GM04503 (cell line): ENCODE measurements at regions not wholly inside any gene's neighbourhood (a gene's known extent, or its start where the extent isn't known, plus 50 kb on each side); places are given as distances from the start of the nearest gene placed in this dataset.
"Not testable (repeated sequence)": the region's sequence is repeated elsewhere in the genome, so short reads cannot be mapped to it uniquely, and the experiment has no call there.

Source experiments
- DNase-seq: peaks from one replicate; pipeline ENCODE4 v3.0.0-alpha.2; 2012; ENCODE audit warnings: low read depth

DNA sequence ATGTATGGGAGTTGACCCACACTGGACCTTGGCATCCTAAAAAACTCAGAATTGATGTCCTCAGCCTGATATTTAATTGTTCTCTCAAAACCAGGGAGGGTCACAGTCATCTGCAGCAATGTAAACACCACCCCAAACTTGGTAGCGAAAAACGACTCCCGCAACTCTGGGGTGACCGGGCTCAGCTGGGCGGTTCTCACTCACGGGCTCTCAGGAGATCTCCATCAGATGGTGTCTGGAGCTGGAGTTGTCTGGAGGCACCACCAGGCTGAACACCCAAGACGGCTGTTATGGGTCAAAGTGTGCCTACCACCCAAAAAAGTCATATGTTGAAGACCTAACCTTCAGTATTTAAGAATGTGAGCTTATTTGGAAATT, 50.9 kb upstream of the NXT1 start:
- no peak for DNase-seq

DNA sequence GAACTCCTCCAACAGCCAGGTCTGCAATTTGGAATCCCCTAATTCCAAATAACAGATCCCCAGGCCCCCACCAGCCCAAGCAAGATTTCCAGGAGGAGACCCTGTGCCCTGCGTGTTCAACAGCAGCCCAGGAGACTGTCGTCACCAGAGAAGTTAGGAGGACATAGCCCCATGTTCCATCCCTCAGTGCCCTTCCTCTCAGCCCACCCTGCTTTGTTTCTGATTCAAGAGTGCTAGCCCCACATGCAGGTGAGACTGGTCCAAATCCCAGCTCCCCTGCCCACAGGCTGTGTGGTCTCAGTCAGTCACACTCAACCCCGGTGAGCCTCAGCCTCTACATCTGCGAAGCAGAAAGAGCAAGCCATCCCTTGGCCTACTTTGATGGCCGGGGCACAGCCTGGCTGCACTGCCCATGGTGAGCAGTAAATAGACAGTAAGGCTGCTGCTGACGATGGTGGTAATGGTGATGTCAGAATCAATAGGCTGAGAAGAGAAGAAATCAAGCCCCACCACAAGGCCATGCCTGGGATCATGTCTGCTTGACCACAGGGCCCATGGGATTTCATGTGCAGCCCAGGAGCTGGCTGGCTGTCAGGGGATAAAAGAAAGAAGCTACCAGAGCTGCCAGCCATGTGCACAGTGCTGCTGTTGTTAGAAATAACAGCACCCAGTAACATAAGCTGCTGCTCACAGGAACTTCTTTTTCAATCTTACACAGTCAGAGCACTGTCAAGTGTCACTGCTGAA, 51.5 kb upstream of the NXT1 start:
- DNase-seq: no peak

DNA sequence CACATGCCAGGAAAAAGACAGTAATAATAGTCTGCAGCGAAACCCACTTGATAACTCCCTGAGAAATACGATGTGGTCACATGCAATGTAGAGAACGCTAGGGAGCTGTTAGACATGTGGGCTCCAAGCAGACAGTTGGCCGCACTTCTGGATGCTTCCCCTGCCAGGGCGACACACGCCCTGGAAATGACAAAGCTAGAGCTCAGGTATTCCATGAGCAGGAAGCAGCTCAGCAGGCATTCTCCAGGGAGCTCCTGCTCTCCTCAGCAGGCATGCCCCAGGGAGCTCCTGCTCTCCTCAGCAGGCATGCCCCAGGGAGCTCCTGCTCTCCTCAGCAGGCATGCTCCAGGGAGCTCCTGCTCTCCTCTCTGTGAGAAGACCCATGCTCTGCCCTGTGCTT, 52.4 kb upstream of the NXT1 start:
- no peak for DNase-seq

DNA sequence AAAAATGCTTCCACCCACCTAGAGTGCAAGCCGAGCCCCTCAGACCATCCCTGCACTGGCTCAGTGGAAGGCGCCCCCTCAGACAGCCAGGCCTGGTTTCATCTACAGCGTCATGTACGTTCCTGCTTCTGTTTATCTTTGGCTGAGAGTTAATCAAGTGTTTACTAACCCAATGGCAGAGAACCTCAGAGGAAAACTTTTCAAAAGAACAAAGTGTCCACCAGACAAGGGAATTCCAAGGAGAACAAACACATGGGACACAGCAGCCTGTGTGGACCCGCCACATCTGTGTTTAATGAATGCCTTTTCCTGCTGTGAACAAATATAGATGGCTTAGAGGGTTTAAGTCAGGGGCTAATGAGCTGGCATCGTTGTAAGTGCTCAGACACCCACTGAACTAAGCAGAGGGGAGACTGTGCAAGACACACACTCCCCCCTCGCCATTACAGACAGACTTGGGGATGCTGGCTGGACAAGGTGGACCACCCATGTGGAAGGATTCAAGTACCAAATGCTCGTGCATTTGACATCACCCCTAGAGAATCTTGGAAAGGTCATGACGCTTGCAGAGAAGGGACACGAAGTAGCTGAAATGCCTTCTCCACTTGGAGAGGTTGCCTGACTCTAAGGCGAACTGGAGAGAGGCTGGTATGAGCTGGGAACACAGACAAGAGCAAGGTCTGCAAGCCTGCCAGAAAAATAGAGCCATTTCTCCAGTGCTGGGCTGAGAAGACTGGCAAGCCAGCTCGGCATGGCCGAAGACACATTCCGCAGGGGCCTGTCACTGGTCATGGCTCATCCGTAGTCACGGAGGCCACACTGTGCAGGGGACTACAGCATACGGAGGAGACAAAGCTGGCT, 53.5 kb upstream of the NXT1 start:
- DNase-seq: peak; percentile 33

DNA sequence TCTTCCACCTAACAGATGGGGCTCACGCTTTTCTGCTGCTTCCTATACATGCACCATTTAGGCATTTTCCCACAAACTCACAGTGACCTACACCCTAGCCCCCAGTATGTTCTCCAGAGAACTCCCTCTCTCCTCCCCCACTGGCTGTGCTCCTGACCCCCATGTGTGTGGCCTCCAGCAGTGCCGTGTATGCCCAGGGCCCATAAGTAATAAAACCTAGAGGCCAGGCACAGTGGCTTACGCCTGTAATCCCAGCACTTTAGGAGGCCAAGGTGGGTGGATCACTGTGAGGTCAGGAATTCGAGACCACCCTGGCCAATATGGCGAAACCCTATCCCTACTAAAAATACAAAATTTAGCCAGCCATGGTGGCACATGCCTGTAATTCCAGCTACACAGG, 54.7 kb upstream of the NXT1 start:
- no peak for DNase-seq

DNA sequence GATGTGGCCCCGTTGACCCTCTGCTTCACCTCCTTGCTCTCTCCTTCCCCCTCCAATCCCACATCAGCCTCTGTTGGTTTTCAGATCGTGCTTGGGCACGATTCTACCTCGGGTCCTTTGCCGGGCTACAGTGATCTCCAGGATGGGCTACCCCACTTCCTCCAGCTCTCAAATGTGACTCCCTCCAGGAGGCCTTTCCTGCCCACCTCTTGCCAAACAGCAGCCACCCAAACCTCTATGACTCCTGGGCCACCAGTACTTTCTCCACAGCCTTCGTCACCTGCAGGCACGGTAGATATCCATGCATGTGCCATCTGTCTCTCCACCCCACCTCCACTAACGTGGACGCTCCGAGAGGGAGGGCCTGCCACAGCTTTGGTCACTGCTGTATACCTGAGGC, 55.9 kb upstream of the NXT1 start:
- no peak for DNase-seq

DNA sequence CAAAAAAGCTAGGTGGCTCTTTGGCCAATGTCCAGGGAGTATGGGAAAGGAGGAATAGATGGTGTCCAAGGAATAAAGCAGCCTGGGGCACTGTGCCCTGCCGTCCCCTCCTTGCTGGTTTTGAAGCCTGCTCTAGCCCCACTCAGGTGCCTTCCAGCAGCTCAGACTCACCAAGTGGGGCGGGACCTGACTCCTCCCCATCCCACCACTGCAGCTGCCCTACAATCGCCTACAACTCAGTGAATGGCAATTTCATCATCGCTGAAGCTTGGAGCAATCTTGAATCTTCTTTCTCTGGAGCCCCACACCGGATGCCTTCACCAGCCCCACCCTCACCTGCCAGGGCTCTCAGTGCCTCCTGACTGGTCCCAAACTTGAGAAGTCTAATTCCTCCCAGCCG, 56.4 kb upstream of the NXT1 start:
- DNase-seq: no peak

DNA sequence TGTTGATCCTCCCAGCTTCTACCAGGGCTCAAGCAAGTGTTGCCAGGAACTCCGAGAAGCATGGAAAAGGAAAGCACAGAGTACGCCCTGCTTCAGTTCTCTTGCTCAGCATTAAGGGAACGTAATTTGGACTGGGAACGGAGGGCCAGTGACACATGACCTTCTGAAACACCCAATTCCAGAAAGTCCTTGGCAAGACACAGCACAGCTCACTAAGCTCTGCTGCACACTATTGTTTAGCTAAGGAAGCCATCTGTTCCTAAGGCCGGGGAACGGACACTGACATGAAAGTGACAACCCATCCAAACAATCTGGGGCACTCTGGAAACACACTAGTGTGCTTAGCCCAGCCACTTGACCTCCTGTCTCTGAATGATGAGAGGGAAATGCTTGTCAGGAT, 56.9 kb upstream of the NXT1 start:
- DNase-seq: no peak

DNA sequence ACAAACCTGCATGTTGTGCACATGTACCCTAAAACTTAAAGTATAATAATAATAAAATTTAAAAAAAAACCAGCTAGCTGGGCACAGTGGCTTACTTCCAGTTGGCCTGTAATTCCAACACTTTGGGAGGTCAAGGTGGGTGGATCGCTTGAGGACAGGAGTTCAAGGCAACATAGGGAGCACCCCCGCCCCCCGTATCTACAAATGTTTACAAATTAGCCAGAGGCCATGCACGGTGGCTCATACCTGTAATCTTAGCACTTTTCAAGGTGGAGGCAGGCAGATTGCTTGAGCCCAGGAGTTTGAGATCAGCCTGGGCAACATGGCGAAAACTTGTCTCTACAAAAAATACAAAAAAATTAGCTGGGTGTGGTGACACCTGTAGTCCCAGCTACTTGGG, 58.3 kb upstream of the NXT1 start:
- DNase-seq: not testable (repeated sequence)

DNA sequence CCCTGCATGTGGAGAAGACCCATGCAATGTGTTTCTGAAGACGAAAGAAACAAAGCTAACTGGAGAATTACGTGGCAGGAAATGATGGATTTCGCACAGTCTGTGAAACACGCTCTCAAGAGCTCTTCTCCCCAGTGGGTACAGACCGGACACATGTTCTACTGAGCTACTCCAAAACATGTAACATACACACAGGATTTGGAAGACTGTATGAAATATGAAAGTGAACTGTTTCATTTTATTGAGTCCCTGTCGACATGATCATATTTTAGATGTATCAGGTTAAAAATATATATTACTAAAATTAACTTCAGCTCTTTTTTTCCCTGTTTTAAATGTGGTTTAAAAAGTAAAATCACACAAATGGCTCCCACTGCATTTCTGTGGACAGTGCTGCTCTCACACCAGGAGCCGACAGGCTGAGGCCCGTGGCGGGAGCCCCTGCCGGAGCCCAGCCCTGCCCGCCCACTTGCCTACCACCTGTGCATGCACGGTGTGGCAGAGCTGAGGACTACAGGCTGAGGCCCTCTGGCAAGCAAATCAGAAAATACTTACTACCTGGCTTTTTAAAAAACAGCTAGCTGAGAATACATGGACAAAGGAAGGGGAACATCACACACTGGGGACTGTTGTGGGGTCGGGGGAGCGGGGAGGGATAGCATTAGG, 58.9 kb upstream of the NXT1 start:
- no peak for DNase-seq

DNA sequence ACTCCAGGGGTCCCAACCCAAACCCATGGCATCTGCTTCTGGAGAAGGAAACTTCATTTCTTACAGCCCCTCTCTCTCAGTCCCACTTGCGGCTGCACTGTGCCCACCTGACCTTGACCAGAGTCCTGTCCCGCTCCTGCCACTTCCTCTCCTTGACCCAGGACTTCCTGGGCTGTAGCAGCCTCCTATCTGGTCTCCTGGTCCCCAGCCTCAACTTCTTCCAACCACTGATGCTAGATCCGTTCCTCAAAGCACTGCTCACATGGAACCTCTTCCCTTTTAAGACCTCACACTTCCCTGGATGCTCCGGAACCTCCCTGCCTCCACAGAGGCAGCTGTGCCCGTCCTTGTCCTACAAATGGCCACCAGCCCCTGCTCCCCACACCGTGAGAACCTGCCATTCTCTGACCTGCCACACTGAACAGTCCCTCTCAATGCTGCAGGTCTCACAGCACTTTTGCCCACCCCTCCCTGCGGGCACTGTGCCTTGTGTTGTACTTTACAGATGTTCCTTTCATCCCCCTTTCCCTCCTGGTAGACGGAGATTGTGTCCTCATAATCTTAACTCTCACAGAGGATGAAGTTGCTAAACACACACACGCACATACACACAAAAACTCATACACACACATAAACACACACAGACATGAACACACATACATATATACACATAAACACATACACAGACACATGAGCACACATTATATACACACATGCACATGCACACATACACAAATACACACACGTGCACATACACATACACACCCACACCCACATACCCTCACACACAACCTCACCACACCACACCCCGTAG, 59.6 kb upstream of the NXT1 start:
- no peak for DNase-seq

DNA sequence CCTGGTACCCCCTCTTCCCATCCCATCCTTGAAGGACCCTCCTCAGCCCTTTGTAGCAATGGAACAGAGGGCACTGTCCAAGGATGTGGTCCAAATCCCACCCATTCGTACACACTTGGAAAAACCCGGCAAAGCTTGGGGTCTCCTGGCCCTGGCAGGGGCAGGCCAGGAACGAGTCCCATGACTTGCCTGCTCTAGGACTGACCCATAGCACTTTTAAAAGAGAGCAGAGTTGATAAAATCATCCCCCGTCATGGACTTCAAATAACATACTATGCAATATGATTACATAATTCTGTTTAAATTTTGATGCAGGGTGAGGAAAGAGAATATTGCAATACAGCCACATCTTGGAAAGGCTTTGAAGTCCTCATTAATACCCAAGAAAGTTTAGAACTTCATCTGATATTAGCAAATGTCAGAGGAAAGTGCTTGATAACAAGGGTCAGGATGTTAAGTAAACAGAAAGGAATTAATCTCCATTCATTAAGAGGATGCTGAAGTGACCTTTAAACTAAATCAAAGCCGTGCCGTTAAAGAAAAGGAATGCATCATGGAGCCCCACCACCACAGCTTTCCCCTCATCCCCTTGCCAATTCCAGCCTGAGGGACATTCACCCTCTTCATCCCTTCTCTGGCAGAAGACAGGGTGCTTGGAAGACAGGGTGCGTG, 60.7 kb upstream of the NXT1 start:
- no peak for DNase-seq

DNA sequence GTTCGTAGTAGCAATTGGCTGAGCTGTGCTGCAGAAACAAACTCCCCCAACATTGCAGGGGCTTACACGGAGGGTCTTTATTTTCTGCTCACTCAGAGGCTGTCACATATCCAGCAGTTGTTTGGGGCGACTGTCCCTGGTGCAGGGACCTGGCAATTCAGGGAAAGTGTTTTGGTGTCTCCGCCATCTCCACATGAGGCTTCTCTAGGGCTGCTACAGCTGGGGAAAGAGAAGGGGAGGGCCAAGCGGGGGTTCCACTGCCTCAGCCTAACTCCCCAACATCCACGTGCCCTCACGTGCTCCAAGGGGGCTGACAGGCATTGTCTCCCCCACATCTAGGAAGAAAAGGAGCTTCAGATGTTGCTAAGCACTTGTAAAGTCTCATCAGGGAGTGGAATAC, 61.3 kb upstream of the NXT1 start:
- no peak for DNase-seq

DNA sequence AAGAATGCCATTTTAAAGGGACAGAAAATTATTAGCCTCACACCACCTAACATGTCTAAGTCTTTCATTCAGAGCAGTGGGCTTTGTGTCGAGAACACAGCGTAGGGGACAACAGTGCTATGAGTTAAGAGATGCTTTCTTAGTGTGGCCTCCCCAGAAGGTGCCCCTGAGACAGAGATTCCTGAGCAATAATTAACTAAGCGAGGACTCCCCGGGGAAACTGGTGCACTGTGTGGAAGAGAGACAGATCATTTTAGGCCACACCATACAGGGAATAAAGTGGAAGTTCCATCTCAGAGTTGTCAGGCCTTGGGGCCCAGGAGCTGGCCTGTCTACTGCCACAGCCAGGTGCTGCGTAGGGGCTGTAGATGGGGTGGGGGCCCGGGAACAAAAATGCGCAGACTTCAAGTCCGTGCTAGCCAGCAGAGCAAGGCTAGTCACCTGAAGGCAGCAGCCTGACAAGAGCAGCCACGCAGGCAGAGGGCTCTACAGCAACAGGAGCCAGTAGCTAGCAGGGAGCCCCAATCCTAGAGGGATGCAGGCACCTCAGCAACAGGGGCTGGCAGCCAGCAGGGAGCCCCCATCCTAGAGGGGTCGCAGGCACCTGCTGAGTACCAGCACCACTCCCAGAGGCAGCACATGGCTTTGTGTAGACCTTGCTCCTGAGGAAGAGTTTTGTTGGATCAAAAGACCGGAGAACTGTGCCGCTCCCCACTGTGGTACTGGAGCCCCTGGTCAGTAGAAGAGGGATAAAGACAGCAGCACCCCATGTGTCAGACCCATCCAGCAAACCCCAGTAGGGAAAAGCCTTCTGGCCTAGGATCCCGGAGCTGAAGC, 63.0 kb upstream of the NXT1 start:
- DNase-seq: no peak

DNA sequence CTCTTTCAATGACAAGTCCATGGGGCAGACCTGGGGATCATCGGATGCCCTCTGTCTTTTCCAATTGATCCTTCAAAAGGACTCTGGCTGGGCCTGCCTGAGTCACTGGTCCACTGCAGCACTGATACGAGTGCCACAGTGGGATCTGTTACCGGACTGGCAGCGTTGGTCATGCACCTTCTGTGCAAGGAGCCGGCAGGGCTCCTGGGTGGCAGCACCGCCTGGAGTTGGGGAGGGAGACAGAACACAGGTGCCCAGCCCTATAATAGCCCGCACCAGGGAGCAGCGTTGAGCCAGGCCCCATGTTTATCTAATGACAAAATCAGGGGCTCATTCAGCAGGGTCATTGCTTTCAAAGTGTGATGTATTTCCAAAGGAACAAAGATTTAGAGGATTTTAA, 64.2 kb upstream of the NXT1 start:
- no peak for DNase-seq

DNA sequence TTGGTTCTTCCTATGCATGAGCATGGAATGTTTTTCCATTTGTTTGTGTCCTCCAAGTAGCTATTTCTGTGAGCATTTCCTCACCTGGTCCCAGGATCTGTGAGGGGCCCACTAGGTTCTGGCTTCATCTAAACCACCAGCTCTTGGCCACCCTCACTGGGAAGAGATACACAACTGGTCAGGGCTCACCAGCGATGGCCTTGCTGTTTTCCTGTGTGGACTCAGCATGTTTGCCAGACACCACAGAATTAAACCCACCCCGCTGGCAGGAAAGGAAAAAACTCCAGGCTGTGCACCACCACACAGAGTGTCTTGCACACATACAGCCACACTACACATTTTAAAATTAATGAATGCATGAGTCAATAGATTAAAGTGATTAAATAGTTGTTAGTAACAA, 65.1 kb upstream of the NXT1 start:
- no peak for DNase-seq

DNA sequence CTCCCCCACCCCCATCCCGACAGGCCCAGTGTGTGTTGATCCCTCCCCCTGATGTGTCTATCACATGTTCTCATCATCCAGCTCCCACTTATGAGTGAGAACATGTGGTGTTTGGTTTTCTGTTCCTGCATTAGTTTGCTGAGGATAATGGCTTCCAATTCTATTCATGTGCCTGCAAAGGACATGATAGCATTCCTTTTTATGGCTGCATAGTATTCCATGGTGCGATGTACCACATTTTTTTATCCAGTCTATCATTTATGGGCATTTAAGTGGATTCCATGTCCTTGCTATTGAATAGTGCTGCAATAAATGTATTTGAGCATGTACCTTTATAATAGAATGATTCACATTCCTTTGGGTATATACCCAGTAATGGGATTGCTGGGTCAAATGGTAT, 66.6 kb upstream of the NXT1 start:
- DNase-seq: no peak

DNA sequence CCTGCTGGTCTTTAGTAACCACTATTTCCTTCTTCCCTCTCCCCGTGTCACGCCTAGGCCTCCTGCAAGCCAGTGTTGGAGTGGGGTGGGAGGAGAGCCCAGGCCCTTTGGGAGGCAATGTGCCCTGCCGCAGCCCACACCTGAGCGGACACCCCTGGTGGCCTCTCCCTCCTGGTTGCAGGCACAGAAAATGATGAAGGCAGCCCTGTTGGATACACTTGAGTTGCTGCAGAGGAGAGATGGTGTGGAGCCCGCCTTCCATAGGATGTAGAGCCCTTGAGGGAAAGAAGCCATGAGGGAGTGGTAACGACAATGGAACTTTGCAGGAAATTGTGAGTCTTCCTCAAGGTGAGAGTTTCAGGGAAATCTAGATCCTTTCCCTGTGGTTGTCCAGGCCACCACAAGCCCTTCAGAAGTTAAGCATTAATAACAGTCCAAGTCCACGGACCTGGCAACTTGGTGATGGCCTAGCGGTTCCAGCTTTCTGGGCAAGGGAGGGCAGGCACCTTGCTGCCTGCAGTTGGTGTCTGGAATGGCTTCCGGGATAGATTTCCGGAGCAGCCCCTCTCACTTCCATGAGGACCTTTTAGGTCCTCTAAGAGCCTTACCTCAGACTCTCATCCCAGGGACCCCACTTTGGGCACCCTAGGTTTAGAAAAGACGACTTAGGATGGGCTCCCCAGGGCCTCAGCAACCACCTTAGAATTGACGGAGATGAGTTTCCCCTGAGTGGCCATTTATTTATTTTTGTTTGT, 67.3 kb upstream of the NXT1 start:
- no peak for DNase-seq

DNA sequence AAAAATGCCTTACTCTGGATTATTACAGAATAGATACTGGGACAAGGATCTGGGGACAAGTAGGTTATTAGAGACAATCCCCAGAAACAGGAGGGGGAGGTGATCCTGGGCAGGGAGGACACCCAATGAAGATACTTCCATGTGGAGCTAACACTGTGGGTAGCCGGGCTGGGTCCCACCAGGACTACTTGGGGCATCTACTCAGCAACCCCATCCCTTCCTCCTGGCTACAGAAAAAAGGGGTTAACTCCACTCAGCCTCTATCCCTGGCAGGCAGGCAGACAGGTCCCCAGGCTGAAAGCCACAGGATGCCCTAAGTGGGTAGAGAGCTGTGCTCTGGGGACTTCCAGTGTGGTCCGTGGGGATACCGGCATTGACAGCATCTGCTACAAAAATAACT, 68.0 kb upstream of the NXT1 start:
- no peak for DNase-seq

DNA sequence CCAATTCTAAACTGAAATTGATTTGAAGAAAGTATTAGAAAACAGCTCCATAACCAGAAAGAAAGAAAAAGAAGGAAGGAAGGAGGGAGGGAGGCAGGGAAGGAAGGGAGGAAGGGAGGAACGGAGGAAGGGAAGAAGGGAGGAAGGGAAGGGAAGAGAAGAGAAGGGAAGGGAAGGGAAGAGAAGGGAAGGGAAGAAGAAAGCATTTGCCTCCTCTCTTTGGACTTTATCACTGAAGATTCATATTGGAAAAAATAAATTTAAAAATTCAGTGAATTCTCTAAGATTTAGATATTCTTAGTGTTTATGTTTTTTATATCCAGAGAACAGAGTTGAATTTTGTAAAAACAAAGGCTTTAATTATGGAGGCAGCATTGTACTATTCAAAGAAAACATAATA, 68.5 kb upstream of the NXT1 start:
- DNase-seq: no peak
